ENCODE measurements at regions not wholly inside any gene's neighbourhood (a gene's known extent, or its start where the extent isn't known, plus 50 kb on each side); places are given as distances from the start of the nearest gene placed in this dataset.

- FAIRE-seq: no peak
- no peaks in the 10 kb centered on the region for H3K9me3 ChIP-seq (ENCODE audit: low read length)
- ChIA-PET CTCF (ENCODE audit: low intra/inter-chr PET ratio, low total read pairs) (no interaction called here), POLR2A (no interaction called here)
- WGBS (ENCODE audit: low lambda C conversion rate): 0% methylated on average over 1 of the region's 1 CpG
- no peak overlapping the region for H3K4me2 ChIP-seq (ENCODE audit: low read depth, low read length)
- H3K27me3 ChIP-seq (ENCODE audit: control insufficient read depth in 1 of 2, insufficient read depth in 2 of 2, low read length in 2 of 2): peaks cover 0 to 7% of the 10 kb centered on the region in 2 experiments; a peak in 2 of 5 replicates
- no peaks in the 10 kb centered on the region for H3K4me1 ChIP-seq (ENCODE audit: insufficient read depth, low read length)
- no peaks in the 10 kb centered on the region for H3K79me2 ChIP-seq (ENCODE audit: insufficient read depth, low read length)
- BruUV-seq (replicated peaks): no TSS peak
- H2AFZ ChIP-seq (ENCODE audit: low read length): no peak overlapping the region
- H3K4me3 ChIP-seq (replicated peaks in 1 of 3; ENCODE audit: insufficient read depth in 1 of 3, low read depth in 2 of 3, low read length in 3 of 3): no peak overlapping the region
- intact Hi-C loops (cut with micrococcal nuclease; ENCODE audit: unreplicated experiment): no loop called here
- H3K27ac ChIP-seq (ENCODE audit: extremely low read length, insufficient read depth, low read length): no peak overlapping the region
- no peak for ATAC-seq
- H4K20me1 ChIP-seq (ENCODE audit: insufficient read depth, low read length): no peaks in the 10 kb centered on the region
- no peak for DNase-seq (ENCODE audit: low spot score)
- H3K9ac ChIP-seq (ENCODE audit: insufficient read depth, low read depth, low read length): no peak overlapping the region
- in situ Hi-C loops (cut with HindIII; ENCODE audit: extremely low pct_ligation_motif_present, low pct_unique_long_range_greater_than_20kb): no loop called here
- no peaks in the 10 kb centered on the region for H3K36me3 ChIP-seq (replicated peaks in 1 of 2; ENCODE audit: control insufficient read depth in 1 of 2, insufficient read depth in 2 of 2, low read length in 2 of 2)
- TF ChIP-seq NPAS2 (CRISPR knock-in tag; IDR thresholded peaks at IDR 0.05; ENCODE audit: borderline replicate concordance) (no peak), KDM1A (CRISPR knock-in tag; IDR thresholded peaks at IDR 0.05) (no peak), ZNF589 (CRISPR knock-in tag; conservative IDR thresholded peaks at IDR 0.05) (no peak), ZNF761 (CRISPR knock-in tag; conservative IDR thresholded peaks at IDR 0.05) (no peak), ZNF274 (CRISPR knock-in tag; IDR thresholded peaks at IDR 0.05) (no peak), ZNF569 (CRISPR knock-in tag; IDR thresholded peaks at IDR 0.05; ENCODE audit: borderline replicate concordance) (no peak), SP5 (CRISPR knock-in tag; IDR thresholded peaks at IDR 0.05; ENCODE audit: borderline replicate concordance, low read depth) (no peak), IKZF1 (IDR thresholded peaks at IDR 0.05) (no peak), DBP (CRISPR knock-in tag; IDR thresholded peaks at IDR 0.05; ENCODE audit: not compliant biosample characterization) (no peak), MBD4 (IDR thresholded peaks at IDR 0.05; ENCODE audit: borderline replicate concordance, low read length) (no peak), ATF4 (CRISPR knock-in tag; IDR thresholded peaks at IDR 0.05) (no peak), UBTF (CRISPR knock-in tag; IDR thresholded peaks at IDR 0.05) (no peak), KIAA2018 (CRISPR knock-in tag; IDR thresholded peaks at IDR 0.05; ENCODE audit: borderline replicate concordance) (no peak), MXI1 (IDR thresholded peaks at IDR 0.05; ENCODE audit: borderline replicate concordance, low read depth, low read length) (no peak)
Measured at GRCh38 chr2:176687944-176688343, 418.7 kb downstream of the MTX2 start.

All from HepG2 (cell line).